Upper lobe of left lung (tissue), 6 donors: ENCODE measurements at regions not wholly inside any gene's neighbourhood (a gene's known extent, or its start where the extent isn't known, plus 50 kb on each side); places are given as distances from the start of the nearest gene placed in this dataset.
A peak's percentile ranks its signal among the peaks of the same experiment; 100 is the strongest.

Experiments
- ATAC-seq, 2 donors: fragments of 200-7000 bp; cut with Tn5 transposase; one replicate each; pipeline ENCODE4 v1.9.1; 2022; ENCODE audit warnings: mild to moderate bottlenecking in 2 of 2, moderate library complexity in 2 of 2; ENCODE audit not compliant: low FRiP score in 2 of 2
- DNase-seq, 2 donors: peaks; one replicate each; pipeline ENCODE4 v3.0.0-alpha.2; 2019 to 2020
- H3K27ac ChIP-seq, 4 donors: fragments of 200-600 bp; sonication (generic); one replicate each; pipeline ENCODE4 v1.5.1; 2016 to 2019
- H3K27me3 ChIP-seq, 4 donors: fragments of 200-600 bp; sonication (generic); one replicate each; pipeline ENCODE4 v1.5.1; 2017 to 2019
- H3K36me3 ChIP-seq, 4 donors: fragments of 200-600 bp; sonication (generic); one replicate each; pipeline ENCODE4 v1.5.1; 2016 to 2019
- H3K4me1 ChIP-seq, 4 donors: fragments of 200-600 bp; sonication (generic); one replicate each; pipeline ENCODE4 v1.5.1; 2018 to 2019
- H3K4me3 ChIP-seq, 4 donors: fragments of 200-600 bp; sonication (generic); one replicate each; pipeline ENCODE4 v1.5.1; 2017 to 2019; ENCODE audit warnings: mild to moderate bottlenecking in 2 of 4, moderate library complexity in 1 of 4
- H3K9me3 ChIP-seq, 4 donors: fragments of 200-600 bp; sonication (generic); one replicate each; pipeline ENCODE4 v1.5.1; 2018 to 2019
- CTCF ChIP-seq, 6 experiments: fragments of 450-650 bp in 4 of 6; fragments of 200-600 bp in 2 of 6; sonication (generic) in 2 of 6; IDR thresholded peaks; one replicate each; pipeline ENCODE4 v1.5.1; 2016 to 2019; ENCODE audit warnings: antibody characterized with exemption in 6 of 6
- EP300 ChIP-seq, 4 donors: sonication (generic); formaldehyde crosslinking; IDR thresholded peaks; one replicate each; pipeline ENCODE4 v1.5.1; 2017; ENCODE audit warnings: antibody characterized with exemption in 4 of 4, control low read depth in 2 of 4
- POLR2A ChIP-seq, 4 donors: fragments of 450-650 bp; IDR thresholded peaks; one replicate each; pipeline ENCODE4 v1.5.1; 2016 to 2017; ENCODE audit warnings: antibody characterized with exemption in 4 of 4, mild to moderate bottlenecking in 2 of 4
- POLR2AphosphoS5 ChIP-seq, 2 donors: sonication (generic); formaldehyde crosslinking; IDR thresholded peaks; one replicate each; pipeline ENCODE4 v1.5.1; 2017; ENCODE audit warnings: antibody characterized with exemption in 2 of 2
- WGBS, 2 donors: methylation state at CpG; one replicate each; pipeline ENCODE4 v1.1.5; 2017 to 2018; 5-methylcytosine and 5-hydroxymethylcytosine counted together
- donor health status: DM: no; HTN: no; CAD: no; lungs with moderate emphysema.
- donor health status: DM: no; HTN: yes; CAD: no; lungs with severe emphysema.

GRCh38 chr12:72093930-72094329, 155.3 kb downstream of the TPH2 start:
- peaks cover 0 to 7% (median 0%) of the 10 kb centered on the region in 4 donors for H3K9me3 ChIP-seq
- no peaks in the 10 kb centered on the region for H3K36me3 ChIP-seq
- no peaks in the 10 kb centered on the region for H3K4me1 ChIP-seq
- WGBS, 2 donors: 82 to 84% methylated on average over 2 of the region's 2 CpGs
- no peak overlapping the region for H3K27ac ChIP-seq
- DNase-seq (no peak), ATAC-seq (peak in 1 of 2 donors; percentile 65)
- no peak overlapping the region for H3K4me3 ChIP-seq
- H3K27me3 ChIP-seq: no peaks in the 10 kb centered on the region
- TF ChIP-seq EP300 (IDR thresholded peaks at IDR 0.05): no peak
- no peak for TF ChIP-seq CTCF (IDR thresholded peaks at IDR 0.05)
- TF ChIP-seq POLR2A (IDR thresholded peaks at IDR 0.05): no peak
- TF ChIP-seq POLR2AphosphoS5 (IDR thresholded peaks at IDR 0.05): no peak

- WGBS, 2 donors: 67 to 75% methylated on average over 2 of the region's 2 CpGs
These were observed 155.8 kb downstream of the TPH2 start for GRCh38 chr12:72094490-72094889.

GRCh38 chr12:72095025-72095424, 156.4 kb downstream of the TPH2 start:
- DNase-seq (no peak), ATAC-seq (no peak)
- no peaks in the 10 kb centered on the region for H3K4me1 ChIP-seq
- H3K36me3 ChIP-seq: no peaks in the 10 kb centered on the region
- no peaks in the 10 kb centered on the region for H3K27me3 ChIP-seq
- H3K9me3 ChIP-seq: peaks cover 0 to 7% (median 0%) of the 10 kb centered on the region in 4 donors
- H3K27ac ChIP-seq: no peak overlapping the region
- 60 to 77% methylated on average over 1 of the region's 1 CpG for WGBS, 2 donors
- H3K4me3 ChIP-seq: no peak overlapping the region
- TF ChIP-seq EP300 (IDR thresholded peaks at IDR 0.05): no peak

More at GRCh38 chr12:72094490-72094889, 155.8 kb downstream of the TPH2 start:
- TF ChIP-seq POLR2AphosphoS5 (IDR thresholded peaks at IDR 0.05): no peak
- Histone ChIP-seq H3K27ac (no peak overlapping the region), H3K36me3 (no peaks in the 10 kb centered on the region), H3K4me3 (no peak overlapping the region), H3K27me3 (no peaks in the 10 kb centered on the region), H3K4me1 (no peaks in the 10 kb centered on the region), H3K9me3 (peaks cover 0 to 7% (median 0%) of the 10 kb centered on the region in 4 donors)
- ATAC-seq (peak in 1 of 2 donors; percentile 19), DNase-seq (no peak)

- H3K36me3 ChIP-seq: no peaks in the 10 kb centered on the region
- no peak overlapping the region for H3K4me3 ChIP-seq
- TF ChIP-seq EP300 (IDR thresholded peaks at IDR 0.05) (no peak), CTCF (IDR thresholded peaks at IDR 0.05) (no peak), POLR2A (IDR thresholded peaks at IDR 0.05) (no peak), POLR2AphosphoS5 (IDR thresholded peaks at IDR 0.05) (no peak)
- no peaks in the 10 kb centered on the region for H3K27me3 ChIP-seq
- H3K9me3 ChIP-seq: peaks cover 0 to 7% (median 0%) of the 10 kb centered on the region in 4 donors
- no peak overlapping the region for H3K27ac ChIP-seq
- no peak for DNase-seq
- ATAC-seq: no peak
- WGBS, 2 donors: 79 to 97% methylated on average over 4 of the region's 4 CpGs
- H3K4me1 ChIP-seq: no peaks in the 10 kb centered on the region
These were observed 160.0 kb downstream of the TPH2 start for GRCh38 chr12:72098622-72099021.

GRCh38 chr12:72100854-72101253, 162.2 kb downstream of the TPH2 start:
- Histone ChIP-seq H3K27me3 (no peaks in the 10 kb centered on the region), H3K4me1 (no peaks in the 10 kb centered on the region), H3K36me3 (no peaks in the 10 kb centered on the region), H3K4me3 (no peak overlapping the region), H3K9me3 (no peaks in the 10 kb centered on the region), H3K27ac (no peak overlapping the region)
- TF ChIP-seq POLR2A (IDR thresholded peaks at IDR 0.05) (no peak), CTCF (IDR thresholded peaks at IDR 0.05) (no peak), POLR2AphosphoS5 (IDR thresholded peaks at IDR 0.05) (no peak), EP300 (IDR thresholded peaks at IDR 0.05) (no peak)
- no peak for DNase-seq
- WGBS, 2 donors: 77 to 89% methylated on average over 2 of the region's 2 CpGs
- no peak for ATAC-seq

- TF ChIP-seq CTCF (IDR thresholded peaks at IDR 0.05): no peak
- TF ChIP-seq POLR2A (IDR thresholded peaks at IDR 0.05): no peak
- no peak for TF ChIP-seq EP300 (IDR thresholded peaks at IDR 0.05)
- TF ChIP-seq POLR2AphosphoS5 (IDR thresholded peaks at IDR 0.05): no peak
- no peak for DNase-seq
- Histone ChIP-seq H3K4me3 (no peak overlapping the region), H3K27ac (no peak overlapping the region), H3K27me3 (no peaks in the 10 kb centered on the region), H3K9me3 (no peaks in the 10 kb centered on the region), H3K4me1 (no peaks in the 10 kb centered on the region), H3K36me3 (no peaks in the 10 kb centered on the region)
- ATAC-seq: no peak
- 62 to 63% methylated on average over 3 of the region's 3 CpGs for whole genome bisulfite sequencing, 2 donors
These were observed 163.5 kb downstream of the TPH2 start for GRCh38 chr12:72102150-72102549.
